ENCODE measurements at regions not wholly inside any gene's neighbourhood (a gene's known extent, or its start where the extent isn't known, plus 50 kb on each side); places are given as distances from the start of the nearest gene placed in this dataset.
A peak's percentile ranks its signal among the peaks of the same experiment; 100 is the strongest.

DNA sequence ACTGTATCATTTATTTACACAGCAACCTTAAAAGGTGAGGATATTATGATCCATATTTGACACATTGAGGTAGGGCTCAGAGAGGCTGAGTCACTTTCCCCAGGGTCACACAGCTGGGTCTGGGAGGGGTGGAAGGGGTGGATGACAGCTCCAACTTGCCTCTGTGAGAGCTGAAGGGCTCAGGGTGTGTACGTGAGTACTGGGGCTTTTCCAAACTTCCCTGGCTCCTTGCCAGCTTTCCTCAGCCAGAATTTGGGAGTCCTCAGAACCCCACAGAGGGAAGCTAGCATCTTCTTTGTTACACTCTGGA, 58.3 kb upstream of the SLC6A11 start:
- no peaks in the 10 kb centered on the region for H3K36me3 ChIP-seq (ENCODE audit: control insufficient read depth, insufficient read depth, low read length)
- H3K9me3 ChIP-seq (ENCODE audit: control insufficient read depth, insufficient read depth, low read depth, low read length): no peaks in the 10 kb centered on the region
- BruUV-seq (replicated peaks): no TSS peak
- intact Hi-C loops (cut with micrococcal nuclease; ENCODE audit: unreplicated experiment) (loop anchor here (1.0 to 2.0 kb wide), 2 partner anchors 125 to 302 kb away; no protein-coding TSS in a partner anchor), in situ Hi-C loops (cut with HindIII; ENCODE audit: low pct_unique_long_range_greater_than_20kb, low sequenced_read_pairs) (no loop called here)
- peak; percentile 62 for ATAC-seq
- H3K27ac ChIP-seq (ENCODE audit: low read length): no peak overlapping the region
- H3K27me3 ChIP-seq (ENCODE audit: control insufficient read depth, insufficient read depth, low read length): peaks cover 5% of the 10 kb centered on the region
- CTCF ChIA-PET: interaction anchor here (1.2 to 2.7 kb wide), 2 partner anchors 125 to 302 kb away, joined by 3 to 10 read pairs; no protein-coding TSS in a partner anchor
- TF ChIP-seq, protein P1, sequence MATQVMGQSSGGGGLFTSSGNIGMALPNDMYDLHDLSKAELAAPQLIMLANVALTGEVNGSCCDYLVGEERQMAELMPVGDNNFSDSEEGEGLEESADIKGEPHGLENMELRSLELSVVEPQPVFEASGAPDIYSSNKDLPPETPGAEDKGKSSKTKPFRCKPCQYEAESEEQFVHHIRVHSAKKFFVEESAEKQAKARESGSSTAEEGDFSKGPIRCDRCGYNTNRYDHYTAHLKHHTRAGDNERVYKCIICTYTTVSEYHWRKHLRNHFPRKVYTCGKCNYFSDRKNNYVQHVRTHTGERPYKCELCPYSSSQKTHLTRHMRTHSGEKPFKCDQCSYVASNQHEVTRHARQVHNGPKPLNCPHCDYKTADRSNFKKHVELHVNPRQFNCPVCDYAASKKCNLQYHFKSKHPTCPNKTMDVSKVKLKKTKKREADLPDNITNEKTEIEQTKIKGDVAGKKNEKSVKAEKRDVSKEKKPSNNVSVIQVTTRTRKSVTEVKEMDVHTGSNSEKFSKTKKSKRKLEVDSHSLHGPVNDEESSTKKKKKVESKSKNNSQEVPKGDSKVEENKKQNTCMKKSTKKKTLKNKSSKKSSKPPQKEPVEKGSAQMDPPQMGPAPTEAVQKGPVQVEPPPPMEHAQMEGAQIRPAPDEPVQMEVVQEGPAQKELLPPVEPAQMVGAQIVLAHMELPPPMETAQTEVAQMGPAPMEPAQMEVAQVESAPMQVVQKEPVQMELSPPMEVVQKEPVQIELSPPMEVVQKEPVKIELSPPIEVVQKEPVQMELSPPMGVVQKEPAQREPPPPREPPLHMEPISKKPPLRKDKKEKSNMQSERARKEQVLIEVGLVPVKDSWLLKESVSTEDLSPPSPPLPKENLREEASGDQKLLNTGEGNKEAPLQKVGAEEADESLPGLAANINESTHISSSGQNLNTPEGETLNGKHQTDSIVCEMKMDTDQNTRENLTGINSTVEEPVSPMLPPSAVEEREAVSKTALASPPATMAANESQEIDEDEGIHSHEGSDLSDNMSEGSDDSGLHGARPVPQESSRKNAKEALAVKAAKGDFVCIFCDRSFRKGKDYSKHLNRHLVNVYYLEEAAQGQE (IDR thresholded peaks at IDR 0.05; ENCODE audit: insufficient read depth in 1 of 2, low read depth in 2 of 2, low read length in 1 of 2): no peak
- TF ChIP-seq SIN3A (IDR thresholded peaks at IDR 0.05; ENCODE audit: borderline replicate concordance, insufficient read depth, low read depth, low read length) (no peak), TCF7L2 (IDR thresholded peaks at IDR 0.05; ENCODE audit: low read depth, low read length) (no peak), POLR2AphosphoS5 (IDR thresholded peaks at IDR 0.05; ENCODE audit: low read depth, low read length) (no peak)
- TF ChIP-seq, protein P2, sequence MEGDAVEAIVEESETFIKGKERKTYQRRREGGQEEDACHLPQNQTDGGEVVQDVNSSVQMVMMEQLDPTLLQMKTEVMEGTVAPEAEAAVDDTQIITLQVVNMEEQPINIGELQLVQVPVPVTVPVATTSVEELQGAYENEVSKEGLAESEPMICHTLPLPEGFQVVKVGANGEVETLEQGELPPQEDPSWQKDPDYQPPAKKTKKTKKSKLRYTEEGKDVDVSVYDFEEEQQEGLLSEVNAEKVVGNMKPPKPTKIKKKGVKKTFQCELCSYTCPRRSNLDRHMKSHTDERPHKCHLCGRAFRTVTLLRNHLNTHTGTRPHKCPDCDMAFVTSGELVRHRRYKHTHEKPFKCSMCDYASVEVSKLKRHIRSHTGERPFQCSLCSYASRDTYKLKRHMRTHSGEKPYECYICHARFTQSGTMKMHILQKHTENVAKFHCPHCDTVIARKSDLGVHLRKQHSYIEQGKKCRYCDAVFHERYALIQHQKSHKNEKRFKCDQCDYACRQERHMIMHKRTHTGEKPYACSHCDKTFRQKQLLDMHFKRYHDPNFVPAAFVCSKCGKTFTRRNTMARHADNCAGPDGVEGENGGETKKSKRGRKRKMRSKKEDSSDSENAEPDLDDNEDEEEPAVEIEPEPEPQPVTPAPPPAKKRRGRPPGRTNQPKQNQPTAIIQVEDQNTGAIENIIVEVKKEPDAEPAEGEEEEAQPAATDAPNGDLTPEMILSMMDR (IDR thresholded peaks at IDR 0.05): no peak
- POLR2A ChIA-PET: no interaction called here
- DNase-seq (ENCODE audit: low read depth, low spot score): no peak
- H3K4me3 ChIP-seq (ENCODE audit: low read depth in 2 of 2, low read length in 2 of 2): no peak overlapping the region
- no peaks in the 10 kb centered on the region for H3K4me1 ChIP-seq (ENCODE audit: control insufficient read depth, insufficient read depth, low read length)

DNA sequence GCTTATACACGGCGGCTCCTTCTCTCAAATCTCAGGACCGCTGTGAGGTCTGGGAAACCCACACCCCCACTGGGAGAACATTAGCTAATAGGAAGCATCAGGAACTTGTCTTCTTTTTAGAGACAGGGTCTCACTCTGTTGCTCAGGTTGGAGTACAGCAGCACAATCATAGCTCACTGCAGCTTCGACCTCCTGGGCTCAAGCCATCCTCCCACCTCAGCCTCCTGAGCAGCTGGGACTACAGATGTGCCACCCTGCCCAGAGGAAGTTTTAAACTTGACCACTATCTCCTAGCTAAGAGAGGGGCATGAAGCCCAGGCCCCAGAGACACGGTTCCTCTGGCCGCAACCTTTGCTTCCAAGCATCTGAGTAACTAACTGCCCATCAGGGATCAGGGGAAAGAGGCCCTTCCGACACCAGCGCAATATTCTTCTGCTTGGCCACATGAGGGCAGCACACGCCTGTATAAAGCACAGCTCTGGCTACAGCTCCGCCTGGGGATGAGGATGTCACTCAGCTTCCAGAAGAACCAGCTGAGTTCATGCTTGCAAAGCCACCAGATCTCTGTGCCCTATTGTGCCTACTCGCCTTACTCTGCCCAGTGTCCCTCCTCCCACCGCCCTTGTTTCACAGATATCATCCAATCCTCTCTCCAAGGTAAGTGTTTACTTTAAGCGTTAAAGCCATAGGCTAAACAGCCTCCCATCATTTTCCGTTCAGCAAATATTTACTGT, 57.6 kb upstream of the SLC6A11 start:
- H3K4me1 ChIP-seq (ENCODE audit: control insufficient read depth, insufficient read depth, low read length): no peaks in the 10 kb centered on the region
- TF ChIP-seq POLR2AphosphoS5 (IDR thresholded peaks at IDR 0.05; ENCODE audit: low read depth, low read length) (no peak), TCF7L2 (IDR thresholded peaks at IDR 0.05; ENCODE audit: low read depth, low read length) (no peak), SIN3A (IDR thresholded peaks at IDR 0.05; ENCODE audit: borderline replicate concordance, insufficient read depth, low read depth, low read length) (no peak)
- TF ChIP-seq, protein P1 (IDR thresholded peaks at IDR 0.05; ENCODE audit: insufficient read depth in 1 of 2, low read depth in 2 of 2, low read length in 1 of 2): no peak
- TF ChIP-seq, protein P2 (IDR thresholded peaks at IDR 0.05): peak; percentile 68
- CTCF ChIA-PET: interaction anchor here (1.2 to 2.7 kb wide), 2 partner anchors 125 to 301 kb away, joined by 3 to 10 read pairs; no protein-coding TSS in a partner anchor
- BruUV-seq (replicated peaks): no TSS peak
- ATAC-seq (peak; percentile 94), DNase-seq (ENCODE audit: low read depth, low spot score) (peak; percentile 38)
- no peaks in the 10 kb centered on the region for H3K9me3 ChIP-seq (ENCODE audit: control insufficient read depth, insufficient read depth, low read depth, low read length)
- H3K4me3 ChIP-seq (ENCODE audit: low read depth in 2 of 2, low read length in 2 of 2): no peak overlapping the region
- H3K27me3 ChIP-seq (ENCODE audit: control insufficient read depth, insufficient read depth, low read length): peaks cover 4% of the 10 kb centered on the region; the same call in 1 of the 2 replicates
- POLR2A ChIA-PET: no interaction called here
- H3K27ac ChIP-seq (ENCODE audit: low read length): no peak overlapping the region
- intact Hi-C loops (cut with micrococcal nuclease; ENCODE audit: unreplicated experiment): loop anchor here (1.0 to 2.0 kb wide), 2 partner anchors 124 to 301 kb away; no protein-coding TSS in a partner anchor
- in situ Hi-C loops (cut with HindIII; ENCODE audit: low pct_unique_long_range_greater_than_20kb, low sequenced_read_pairs): no loop called here
- H3K36me3 ChIP-seq (ENCODE audit: control insufficient read depth, insufficient read depth, low read length): no peaks in the 10 kb centered on the region
